BE2C (cell line): ENCODE measurements at regions not wholly inside any gene's neighbourhood (a gene's known extent, or its start where the extent isn't known, plus 50 kb on each side); places are given as distances from the start of the nearest gene placed in this dataset.
"Not testable (repeated sequence)": the region's sequence is repeated elsewhere in the genome, so short reads cannot be mapped to it uniquely, and the experiment has no call there.

Experiments
- DNase-seq: peaks from one replicate; pipeline ENCODE4 v3.0.0-alpha.2; 2020
- H3K27me3 ChIP-seq: fragments of 250-450 bp; sonication (Bioruptor Pico); 2 replicates; pipeline ENCODE4 v1.5.1; 2020; ENCODE audit warnings: mild to moderate bottlenecking
- H3K36me3 ChIP-seq: fragments of 250-450 bp; sonication (Bioruptor Pico); 2 replicates; pipeline ENCODE4 v1.5.1; 2020; ENCODE audit warnings: mild to moderate bottlenecking
- H3K4me1 ChIP-seq: fragments of 250-450 bp; sonication (Bioruptor Pico); 2 replicates; pipeline ENCODE4 v1.5.1; 2020
- H3K4me3 ChIP-seq: 2 replicates; pipeline ENCODE4 v1.5.1; 2011; ENCODE audit warnings: low read depth, low read length
- H3K9me3 ChIP-seq: fragments of 250-450 bp; sonication (Bioruptor Pico); 2 replicates; pipeline ENCODE4 v1.5.1; 2020

DNA sequence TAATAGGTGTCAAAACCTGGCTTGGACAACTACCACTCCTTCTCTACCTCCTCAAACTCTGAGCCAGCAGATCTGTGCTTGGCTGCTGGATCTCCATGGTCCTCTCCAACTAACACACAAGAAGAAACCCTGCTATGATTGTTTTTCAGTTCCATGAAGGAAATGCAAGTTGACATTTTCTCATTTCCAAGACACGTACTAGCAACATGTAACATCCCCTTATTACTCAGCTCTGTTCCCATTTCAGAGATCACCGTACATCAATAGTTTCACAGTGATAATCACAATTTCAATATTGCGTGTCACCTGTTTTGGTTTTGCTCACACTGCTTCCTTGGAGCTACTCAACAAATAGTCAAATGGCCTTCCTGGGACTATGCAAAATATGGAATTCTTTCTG is 544.6 kb upstream of the DEFB115 start:
- not testable (repeated sequence) for DNase-seq, H3K9me3 ChIP-seq, H3K4me3 ChIP-seq, H3K4me1 ChIP-seq, H3K27me3 ChIP-seq, H3K36me3 ChIP-seq

DNA sequence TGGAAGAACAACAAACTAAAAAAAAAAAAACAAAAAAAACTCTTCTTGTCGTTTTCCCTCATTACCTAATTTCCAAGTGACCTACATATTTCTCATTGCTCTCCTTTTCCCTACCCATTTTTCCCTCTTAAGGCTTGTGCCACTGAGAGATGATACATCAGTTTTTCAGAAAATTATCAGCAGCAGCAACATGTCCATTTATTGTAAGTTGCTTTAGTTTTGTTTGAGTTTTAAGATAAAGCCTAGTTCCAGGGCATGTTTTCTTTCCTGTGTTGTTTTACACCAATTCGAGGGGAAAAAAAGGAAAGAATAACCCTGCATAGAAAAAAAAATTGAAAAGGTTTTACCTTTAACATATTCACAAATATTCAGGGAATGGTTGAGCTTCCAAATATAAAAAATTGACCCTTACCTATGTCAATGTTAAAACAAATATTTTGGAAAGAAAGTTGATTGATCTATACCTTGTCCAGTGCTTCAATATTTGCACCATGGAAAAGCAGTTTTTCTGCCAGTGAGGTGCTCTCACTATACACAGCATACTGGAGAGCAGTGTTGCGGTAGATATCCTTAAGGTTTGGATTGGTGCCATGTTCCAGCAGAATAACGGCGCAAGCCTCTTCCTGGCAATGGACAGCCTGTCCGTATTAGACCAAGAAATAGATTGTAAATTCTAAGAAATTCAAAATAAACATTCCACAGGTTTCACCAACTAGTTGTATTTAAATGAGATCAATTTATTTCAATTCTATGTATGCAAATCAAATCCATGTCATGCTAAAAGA is 537.9 kb upstream of the DEFB115 start:
- H3K9me3 ChIP-seq, H3K4me3 ChIP-seq, H3K36me3 ChIP-seq, H3K4me1 ChIP-seq, DNase-seq, H3K27me3 ChIP-seq: not testable (repeated sequence)

DNA sequence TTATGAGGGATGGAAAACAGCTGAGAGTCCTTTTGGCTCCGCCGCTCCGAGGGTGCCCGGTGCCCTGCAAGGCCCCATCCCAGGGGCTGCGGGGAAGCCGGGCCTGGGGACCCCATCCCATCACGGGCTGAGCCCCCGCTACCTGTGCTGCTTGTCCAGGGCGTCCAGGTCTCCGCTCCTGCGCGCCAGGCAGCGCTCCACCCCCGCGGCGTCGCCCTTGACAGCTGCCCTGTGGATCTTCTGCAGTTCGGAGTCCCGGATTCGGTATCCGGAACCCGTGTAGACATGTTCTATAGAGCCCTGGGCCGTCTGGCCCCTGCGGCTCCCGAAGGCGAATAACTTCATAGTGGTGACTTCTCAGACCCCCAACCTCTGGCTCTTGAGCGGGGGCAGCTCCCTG is 534.0 kb upstream of the DEFB115 start:
- H3K9me3 ChIP-seq, H3K4me1 ChIP-seq, DNase-seq, H3K27me3 ChIP-seq, H3K36me3 ChIP-seq: not testable (repeated sequence)
- H3K4me3 ChIP-seq, result peak overlapping the region; percentile 32

DNA sequence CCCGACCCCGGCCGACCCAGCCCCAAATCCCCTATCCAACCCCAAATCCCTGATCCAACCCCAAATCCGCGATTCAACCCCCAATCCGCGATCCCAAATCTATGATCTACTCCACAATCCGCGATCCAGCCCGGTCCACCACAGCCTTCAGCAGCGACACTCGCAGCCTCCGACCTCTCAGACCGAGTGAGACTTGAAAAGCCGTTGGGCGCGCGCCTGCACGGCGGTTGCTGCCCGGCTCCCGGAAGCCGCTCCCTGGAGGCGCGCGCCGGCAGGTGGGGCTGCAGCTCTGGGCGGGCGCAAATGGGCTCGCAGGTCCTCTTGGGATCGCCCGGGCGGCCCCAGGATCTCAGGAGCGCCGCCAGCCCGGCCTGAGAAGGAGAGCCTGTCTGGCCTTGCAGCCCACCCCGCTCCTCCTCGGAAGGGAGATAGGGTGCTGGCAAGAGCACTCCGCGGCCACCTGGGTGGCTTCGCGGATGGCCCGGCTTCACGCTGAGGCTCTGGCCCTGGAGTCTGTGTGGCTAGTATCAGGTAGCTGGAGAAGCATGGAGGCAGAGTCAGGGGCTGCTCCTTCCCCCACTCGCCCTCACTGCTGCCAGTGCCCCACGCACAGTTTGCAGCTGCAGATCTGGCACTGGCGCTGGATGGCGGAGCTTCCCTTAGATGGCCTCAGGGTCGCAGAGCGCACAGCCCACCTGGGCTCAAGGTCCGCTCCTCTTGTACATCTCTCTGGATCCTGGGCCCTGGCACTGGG is 533.4 kb upstream of the DEFB115 start:
- H3K4me1 ChIP-seq, H3K36me3 ChIP-seq, H3K27me3 ChIP-seq, H3K9me3 ChIP-seq: not testable (repeated sequence)
- peak; percentile 58 for DNase-seq
- H3K4me3 ChIP-seq, result peak overlapping the region; percentile 32

DNA sequence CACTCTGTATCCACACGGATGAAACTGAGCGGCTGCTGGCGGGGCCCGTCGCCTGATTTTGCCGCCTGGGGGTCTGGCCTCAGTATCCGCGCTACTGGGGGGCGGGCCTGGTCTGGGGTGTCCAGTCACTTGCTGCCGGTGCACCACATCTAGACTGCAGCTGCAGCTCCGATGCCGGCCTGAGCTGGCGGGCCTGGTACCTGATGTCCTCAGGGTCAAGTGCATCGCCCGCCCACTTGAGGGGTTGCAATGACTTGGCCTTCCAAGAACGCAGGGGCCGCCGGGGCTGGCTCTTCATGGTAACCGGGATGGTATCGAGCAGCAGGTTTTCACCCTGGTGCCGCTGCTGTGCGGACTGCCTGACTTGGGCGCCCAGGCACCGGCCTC is 532.8 kb upstream of the DEFB115 start:
- H3K4me3 ChIP-seq, H3K4me1 ChIP-seq, H3K36me3 ChIP-seq, H3K27me3 ChIP-seq, H3K9me3 ChIP-seq: not testable (repeated sequence)
- DNase-seq, result peak; percentile 4

DNA sequence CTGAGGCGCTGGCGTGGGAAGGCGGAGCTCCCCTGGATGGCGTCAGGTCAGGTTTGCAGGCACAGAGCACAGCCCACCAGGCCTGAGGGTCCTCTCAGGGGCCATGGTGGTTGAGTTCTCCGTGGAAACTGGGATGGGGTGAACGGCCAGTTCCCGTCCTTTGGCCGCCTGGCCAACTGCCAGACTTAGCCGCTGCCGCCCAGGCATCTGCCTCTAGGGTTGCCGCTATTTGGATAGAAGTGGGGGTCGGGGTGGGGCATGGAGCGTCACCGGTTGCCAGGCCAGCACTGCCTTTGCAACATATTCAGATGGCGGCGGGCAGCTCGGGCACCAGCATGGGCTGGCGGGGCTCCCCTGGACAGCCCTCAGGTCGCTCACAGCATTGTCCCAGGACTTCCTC is 532.3 kb upstream of the DEFB115 start:
- not testable (repeated sequence) for H3K27me3 ChIP-seq, DNase-seq, H3K4me3 ChIP-seq, H3K4me1 ChIP-seq, H3K36me3 ChIP-seq, H3K9me3 ChIP-seq

DNA sequence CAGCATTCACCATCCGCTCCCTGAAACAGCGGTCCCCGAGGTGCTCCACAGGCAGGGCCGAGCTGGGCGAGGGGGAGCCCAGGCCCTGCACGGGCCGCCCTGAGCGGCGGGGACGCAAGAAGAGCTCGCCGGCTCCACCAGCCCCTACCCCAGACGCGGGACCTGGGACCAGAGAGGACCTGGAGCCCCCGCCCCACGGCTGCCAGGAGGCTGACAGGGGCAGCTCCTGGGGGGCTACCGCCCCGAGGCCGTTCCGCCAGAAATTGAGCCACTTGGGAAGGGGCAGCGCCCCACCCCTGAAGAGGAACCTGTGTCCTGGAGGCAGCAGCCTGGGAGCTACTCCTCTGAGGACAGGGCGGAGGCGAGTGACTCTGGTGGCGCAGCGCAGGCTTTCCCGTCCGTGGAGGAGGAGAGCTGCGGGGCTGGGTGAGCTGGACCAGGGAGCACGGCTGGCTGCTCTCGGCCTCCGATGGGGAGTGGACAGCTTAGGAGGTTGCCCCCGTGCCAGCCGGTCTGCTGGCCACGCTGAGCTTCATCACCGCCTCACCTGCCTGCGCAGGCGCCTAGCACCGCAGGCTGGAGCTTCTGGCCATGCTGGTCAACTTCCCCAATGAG is 529.1 kb upstream of the DEFB115 start:
- not testable (repeated sequence) for H3K27me3 ChIP-seq, H3K4me3 ChIP-seq, H3K4me1 ChIP-seq, H3K9me3 ChIP-seq, H3K36me3 ChIP-seq, DNase-seq
